Peyer's patch (tissue), 4 donors: ENCODE measurements at regions not wholly inside any gene's neighbourhood (a gene's known extent, or its start where the extent isn't known, plus 50 kb on each side); places are given as distances from the start of the nearest gene placed in this dataset.

Experiments
- POLR2A ChIP-seq, 2 donors: fragments of 450-650 bp; IDR thresholded peaks; one replicate each; pipeline ENCODE4 v1.5.1; 2017; ENCODE audit warnings: antibody characterized with exemption in 2 of 2, mild to moderate bottlenecking in 2 of 2, moderate library complexity in 2 of 2
- TF ChIP-seq, protein P1 (sequence below), 6 experiments: fragments of 450-650 bp in 4 of 6; fragments of 200-600 bp in 2 of 6; sonication (generic) in 1 of 6; IDR thresholded peaks; one replicate each; pipeline ENCODE4 v1.5.1; 2017 to 2019; ENCODE audit warnings: antibody characterized with exemption in 6 of 6, mild to moderate bottlenecking in 3 of 6, moderate library complexity in 1 of 6

DNA sequence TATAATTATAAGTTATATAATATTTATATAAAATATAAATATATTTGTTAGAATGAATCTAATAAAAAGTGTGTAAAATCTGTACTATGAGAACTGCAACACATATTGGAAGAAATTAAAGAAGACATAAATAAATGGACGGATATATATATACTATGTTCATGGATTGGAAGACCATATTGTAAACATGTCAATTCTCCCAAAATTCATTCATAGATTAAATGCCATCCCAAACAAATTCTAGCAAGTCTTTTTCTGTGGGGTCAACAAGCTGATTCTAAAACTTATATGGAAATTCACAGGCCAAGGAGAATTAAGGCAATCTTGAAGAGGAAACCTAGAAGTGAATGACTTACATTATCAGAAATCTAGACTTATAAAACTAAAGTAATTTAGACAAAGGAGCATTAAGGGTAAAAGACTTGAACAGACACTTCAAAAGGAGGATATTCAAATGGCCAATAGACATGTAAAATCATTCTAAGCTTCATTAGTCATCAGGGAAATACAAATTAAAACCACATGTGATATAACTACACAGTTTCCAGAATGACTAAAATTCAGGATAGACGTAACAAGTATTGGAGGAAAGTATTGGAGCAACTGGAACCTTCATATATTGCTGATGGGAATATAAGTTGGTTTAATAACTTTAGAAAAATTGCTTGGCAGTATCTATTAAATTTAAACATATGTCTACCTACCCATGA is 225.9 kb downstream of the EMX2 start:
- TF ChIP-seq, protein P1, sequence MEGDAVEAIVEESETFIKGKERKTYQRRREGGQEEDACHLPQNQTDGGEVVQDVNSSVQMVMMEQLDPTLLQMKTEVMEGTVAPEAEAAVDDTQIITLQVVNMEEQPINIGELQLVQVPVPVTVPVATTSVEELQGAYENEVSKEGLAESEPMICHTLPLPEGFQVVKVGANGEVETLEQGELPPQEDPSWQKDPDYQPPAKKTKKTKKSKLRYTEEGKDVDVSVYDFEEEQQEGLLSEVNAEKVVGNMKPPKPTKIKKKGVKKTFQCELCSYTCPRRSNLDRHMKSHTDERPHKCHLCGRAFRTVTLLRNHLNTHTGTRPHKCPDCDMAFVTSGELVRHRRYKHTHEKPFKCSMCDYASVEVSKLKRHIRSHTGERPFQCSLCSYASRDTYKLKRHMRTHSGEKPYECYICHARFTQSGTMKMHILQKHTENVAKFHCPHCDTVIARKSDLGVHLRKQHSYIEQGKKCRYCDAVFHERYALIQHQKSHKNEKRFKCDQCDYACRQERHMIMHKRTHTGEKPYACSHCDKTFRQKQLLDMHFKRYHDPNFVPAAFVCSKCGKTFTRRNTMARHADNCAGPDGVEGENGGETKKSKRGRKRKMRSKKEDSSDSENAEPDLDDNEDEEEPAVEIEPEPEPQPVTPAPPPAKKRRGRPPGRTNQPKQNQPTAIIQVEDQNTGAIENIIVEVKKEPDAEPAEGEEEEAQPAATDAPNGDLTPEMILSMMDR (IDR thresholded peaks at IDR 0.05) = no peak
- no peak for TF ChIP-seq POLR2A (IDR thresholded peaks at IDR 0.05)
